GM19239 (cell line): ENCODE measurements at regions not wholly inside any gene's neighbourhood (a gene's known extent, or its start where the extent isn't known, plus 50 kb on each side); places are given as distances from the start of the nearest gene placed in this dataset.
"Not testable (repeated sequence)": the region's sequence is repeated elsewhere in the genome, so short reads cannot be mapped to it uniquely, and the experiment has no call there.

Source experiments
- DNase-seq: peaks from one replicate; pipeline ENCODE4 v3.0.0; 2011; ENCODE audit warnings: low spot score; ENCODE audit not compliant: insufficient read length
- FAIRE-seq: peaks from 2 replicates; lab custom pipeline; 2011; peaks lifted over from hg19 to GRCh38; lab: Jason Lieb, UNC

DNA sequence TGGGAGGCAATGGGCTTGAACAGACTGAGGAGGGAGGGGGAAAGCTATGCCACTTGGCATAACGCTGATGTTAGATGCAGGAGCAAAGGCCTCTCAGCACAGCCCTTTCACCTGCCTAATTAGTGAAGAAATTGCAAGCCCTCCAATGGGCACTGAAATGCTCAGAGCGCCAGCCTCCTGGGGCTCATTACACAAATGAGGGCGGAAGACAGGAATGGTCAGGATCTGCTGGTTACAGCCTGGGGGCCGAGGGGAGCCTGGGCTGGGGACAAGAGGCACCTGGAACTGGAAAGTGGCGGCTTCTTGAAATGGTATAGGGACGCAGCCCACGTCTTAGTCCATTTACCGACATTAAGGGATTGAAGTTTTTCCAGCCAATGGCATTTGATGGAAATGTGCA lies 50.2 kb upstream of the PLET1 start:
- no peak for FAIRE-seq
- DNase-seq = no peak

GRCh38 chr11:112315057-112315720 lies 54.5 kb upstream of the PLET1 start:
- DNase-seq (no peak), FAIRE-seq (no peak)

GRCh38 chr11:112315861-112316739 lies 55.4 kb upstream of the PLET1 start:
- no peak for DNase-seq
- no peak for FAIRE-seq

DNA sequence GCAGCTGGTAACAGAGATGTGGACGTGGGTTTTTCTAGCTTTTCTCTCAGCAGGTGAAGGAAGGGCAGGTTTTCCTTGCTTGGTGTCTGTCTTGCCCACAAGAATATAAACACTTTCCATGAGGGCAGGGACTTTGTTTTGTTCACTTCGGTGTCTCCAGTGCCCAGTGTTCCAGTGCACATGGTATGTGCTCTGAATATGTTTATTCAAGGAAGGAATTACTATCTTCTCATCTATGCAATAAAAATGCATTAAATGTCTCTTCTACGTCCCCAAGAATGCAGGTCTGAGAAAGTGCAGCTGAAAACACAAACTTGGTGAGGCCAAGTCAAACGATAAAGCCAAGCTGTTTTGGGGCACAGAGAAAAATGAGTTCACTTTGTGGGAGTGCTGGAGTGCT lies 56.3 kb upstream of the PLET1 start:
- FAIRE-seq (no peak), DNase-seq (no peak)

- FAIRE-seq = no peak
- DNase-seq = no peak
Observed at GRCh38 chr11:112318184-112318591, 57.5 kb upstream of the PLET1 start.

DNA sequence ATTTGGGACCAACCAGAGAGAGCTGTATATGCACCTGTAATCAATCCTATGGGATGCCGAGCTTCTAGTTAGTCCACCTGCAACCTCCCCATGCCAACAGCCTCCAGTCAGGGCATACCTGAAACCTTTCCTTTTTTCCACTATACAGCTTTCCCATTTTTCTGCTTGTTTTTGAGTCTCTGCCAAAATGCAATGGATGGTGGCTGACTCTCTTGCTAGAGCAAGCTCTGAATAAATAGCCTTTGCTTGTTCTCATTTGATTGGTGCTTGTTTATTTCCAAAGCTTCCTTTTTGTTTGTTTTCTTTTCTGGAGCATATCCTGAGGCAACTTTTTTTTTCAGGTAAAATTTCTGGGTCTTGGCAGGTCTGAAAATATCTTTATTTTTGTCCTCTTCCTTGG lies 58.0 kb upstream of the PLET1 start:
- FAIRE-seq (no peak), DNase-seq (no peak)

- FAIRE-seq (no peak), DNase-seq (no peak)
Observed at GRCh38 chr11:112320668-112321067, 60.0 kb upstream of the PLET1 start.

DNA sequence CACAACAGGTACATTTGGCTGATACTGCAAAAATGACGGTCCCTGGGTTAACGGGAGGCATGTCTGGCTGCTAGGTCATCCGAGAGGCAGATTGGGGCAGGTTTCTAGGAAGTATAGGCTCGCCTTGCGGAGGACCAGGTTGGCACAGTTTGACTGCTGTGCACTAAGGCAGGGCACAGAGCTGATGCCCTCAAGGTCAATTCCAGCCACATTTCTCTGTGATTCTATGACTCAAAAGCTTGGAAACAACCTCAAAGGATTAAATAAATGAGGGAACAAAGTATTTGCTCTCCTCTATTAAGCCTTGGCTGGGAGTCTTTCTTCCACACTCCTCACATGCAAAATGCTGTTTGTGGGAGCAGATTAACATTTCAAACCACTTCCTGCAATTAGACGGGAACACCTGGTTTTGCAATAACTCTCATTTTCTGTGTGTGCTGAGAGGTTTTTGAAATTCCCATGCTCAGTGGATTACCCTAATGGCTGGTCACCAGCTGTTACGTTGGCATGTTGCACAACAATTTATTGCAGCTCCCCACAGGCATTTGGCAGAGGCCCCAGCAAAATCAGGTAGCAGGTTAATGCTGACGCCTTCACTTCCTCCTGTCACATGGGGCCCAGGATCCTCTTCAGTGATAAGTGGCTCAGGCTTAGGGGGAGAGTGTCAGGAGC lies 61.0 kb upstream of the PLET1 start:
- no peak for DNase-seq
- FAIRE-seq = no peak

- DNase-seq = no peak
- FAIRE-seq = no peak
Observed at GRCh38 chr11:112322173-112322790, 61.6 kb upstream of the PLET1 start.

DNA sequence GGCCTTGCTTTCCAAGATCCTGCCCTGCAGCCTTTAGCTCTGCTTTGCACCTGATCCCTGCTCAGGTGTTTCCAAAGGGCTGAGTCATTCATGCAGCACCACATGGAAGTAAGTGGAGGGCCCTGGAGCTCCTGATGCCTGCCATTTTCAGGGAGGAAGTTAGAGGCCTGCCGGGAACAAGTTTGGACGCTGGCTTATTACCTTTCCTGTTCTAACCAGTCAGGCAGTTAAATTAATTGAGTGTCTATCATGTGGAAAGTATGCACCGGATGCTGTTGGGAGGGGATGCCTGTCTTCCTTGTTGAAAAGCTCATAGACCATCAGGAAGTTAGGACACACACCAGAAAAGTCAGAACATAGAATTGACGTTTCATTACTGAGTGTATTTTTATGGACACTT lies 73.7 kb upstream of the PLET1 start:
- FAIRE-seq (no peak), DNase-seq (no peak)

GRCh38 chr11:112336356-112336886 lies 75.8 kb upstream of the PLET1 start:
- DNase-seq = no peak
- FAIRE-seq = no peak

GRCh38 chr11:112339566-112339965 lies 78.9 kb upstream of the PLET1 start:
- DNase-seq (no peak), FAIRE-seq (no peak)

- no peak for DNase-seq
- FAIRE-seq = no peak
Observed at GRCh38 chr11:112343368-112344039, 82.8 kb upstream of the PLET1 start.

GRCh38 chr11:112344040-112344413 lies 83.4 kb upstream of the PLET1 start:
- DNase-seq = no peak
- no peak for FAIRE-seq

DNA sequence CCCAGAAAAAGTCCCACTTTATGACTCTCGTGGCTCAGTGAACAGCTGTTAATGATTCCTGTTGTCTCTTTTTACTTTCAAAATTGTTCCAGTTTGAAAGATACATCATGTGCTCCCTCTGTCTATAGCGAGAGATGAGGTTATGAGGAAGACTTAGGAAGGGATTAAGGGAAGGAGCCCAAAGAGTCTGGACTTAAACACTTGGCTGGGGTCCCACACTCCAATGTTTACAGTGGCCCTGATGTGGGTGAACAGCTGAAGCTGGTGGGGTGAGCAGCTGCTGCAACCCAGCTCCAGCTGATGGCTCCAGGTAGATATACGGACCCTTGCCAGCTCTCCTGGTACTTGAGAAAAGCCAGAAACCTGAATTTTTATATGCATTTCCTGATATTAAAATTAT lies 84.5 kb upstream of the PLET1 start:
- no peak for DNase-seq
- no peak for FAIRE-seq

- FAIRE-seq = no peak
Observed at GRCh38 chr11:112345706-112346105, 85.0 kb upstream of the PLET1 start.

GRCh38 chr11:112346586-112346985 lies 85.9 kb upstream of the PLET1 start:
- FAIRE-seq (no peak), DNase-seq (no peak)

More at GRCh38 chr11:112345706-112346105, 85.0 kb upstream of the PLET1 start:
- DNase-seq = no peak

GRCh38 chr11:112348480-112349029 lies 87.9 kb upstream of the PLET1 start:
- no peak for FAIRE-seq
- DNase-seq = no peak

DNA sequence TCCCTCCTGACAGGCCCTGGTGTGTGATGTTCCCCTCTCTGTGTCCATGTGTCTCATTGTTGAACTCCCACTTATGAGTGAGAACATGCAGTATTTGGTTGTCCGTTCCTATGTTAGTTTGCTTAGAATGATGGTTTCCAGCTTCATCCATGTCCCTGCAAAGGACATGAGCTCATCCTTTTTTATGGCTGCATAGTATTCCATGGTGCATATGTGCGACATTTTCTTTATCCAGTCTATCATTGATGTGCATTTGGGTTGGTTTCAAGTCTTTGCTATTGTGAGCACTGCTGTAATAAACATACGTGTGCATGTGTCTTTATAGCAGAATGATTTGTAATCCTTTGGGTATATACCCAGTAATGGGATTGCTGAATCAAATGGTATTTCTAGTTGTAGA lies 90.8 kb upstream of the PLET1 start:
- FAIRE-seq, DNase-seq: not testable (repeated sequence)

GRCh38 chr11:112352907-112353306 lies 92.2 kb upstream of the PLET1 start:
- FAIRE-seq (no peak), DNase-seq (no peak)
